ENCODE measurements at regions not wholly inside any gene's neighbourhood (a gene's known extent, or its start where the extent isn't known, plus 50 kb on each side); places are given as distances from the start of the nearest gene placed in this dataset.

GRCh38 chr4:92237559-92237958 lies 66.2 kb upstream of the GRID2 start:
- H3K4me3 ChIP-seq (ENCODE audit: control insufficient read depth in 2 of 3, extremely low read depth in 1 of 3, insufficient read depth in 2 of 3, low read depth in 1 of 3, low read length in 3 of 3): no peak overlapping the region
- dilution Hi-C loops (cut with MboI; ENCODE audit: extremely low pct_ligation_motif_present, low sequenced_read_pairs): no loop called here

GRCh38 chr4:92241094-92241493 lies 62.7 kb upstream of the GRID2 start:
- H3K79me2 ChIP-seq (ENCODE audit: control insufficient read depth, insufficient read depth, low read length): no peaks in the 10 kb centered on the region
- no peak overlapping the region for H3K4me2 ChIP-seq (ENCODE audit: control insufficient read depth, extremely low read depth, insufficient read depth, low read depth, low read length)
- peaks cover 3% of the 10 kb centered on the region for H3K9me3 ChIP-seq (ENCODE audit: control insufficient read depth, low read depth, low read length)
- H3K27me3 ChIP-seq (ENCODE audit: control insufficient read depth, extremely low read depth, insufficient read depth, low read length): no peaks in the 10 kb centered on the region
- H3K4me3 ChIP-seq (ENCODE audit: control insufficient read depth in 2 of 3, extremely low read depth in 1 of 3, insufficient read depth in 2 of 3, low read depth in 1 of 3, low read length in 3 of 3): no peak overlapping the region
- no peak for DNase-seq (ENCODE audit: low read depth, low spot score)
- dilution Hi-C loops (cut with MboI; ENCODE audit: extremely low pct_ligation_motif_present, low sequenced_read_pairs): no loop called here
- H4K20me1 ChIP-seq (ENCODE audit: control insufficient read depth, extremely low read depth, insufficient read depth, low read length): no peaks in the 10 kb centered on the region
- H3K36me3 ChIP-seq (ENCODE audit: control insufficient read depth in 2 of 2, extremely low read depth in 1 of 2, insufficient read depth in 2 of 2, low read length in 2 of 2): no peaks in the 10 kb centered on the region
- H3K9ac ChIP-seq (ENCODE audit: control insufficient read depth, extremely low read depth, insufficient read depth, low read length): no peak overlapping the region
- H3K27ac ChIP-seq (ENCODE audit: control insufficient read depth, insufficient read depth, low read length): no peak overlapping the region
- FAIRE-seq: no peak
- no peaks in the 10 kb centered on the region for H3K9me1 ChIP-seq (ENCODE audit: control insufficient read depth, extremely low read depth, insufficient read depth, low read length)
- peak overlapping the region; percentile 10 for H2AFZ ChIP-seq (ENCODE audit: control insufficient read depth, low read length)
- TF ChIP-seq EZH2 (IDR thresholded peaks at IDR 0.05; ENCODE audit: low read length): no peak
- TF ChIP-seq CTCF (optimal IDR thresholded peaks at IDR 0.05 in 1 of 3, IDR thresholded peaks at IDR 0.05 in 1 of 3, conservative IDR thresholded peaks at IDR 0.05 in 1 of 3; ENCODE audit: extremely low read depth in 1 of 3, insufficient read depth in 2 of 3, low read length in 3 of 3): no peak
- peaks cover 3% of the 10 kb centered on the region for H3K4me1 ChIP-seq (ENCODE audit: control insufficient read depth, extremely low read depth, insufficient read depth, low read length)

More at GRCh38 chr4:92237559-92237958, 66.2 kb upstream of the GRID2 start:
- FAIRE-seq: no peak
- Histone ChIP-seq H3K4me1 (ENCODE audit: control insufficient read depth, extremely low read depth, insufficient read depth, low read length) (peaks cover 31% of the 10 kb centered on the region), H3K9me3 (ENCODE audit: control insufficient read depth, low read depth, low read length) (peaks cover 3% of the 10 kb centered on the region), H3K4me2 (ENCODE audit: control insufficient read depth, extremely low read depth, insufficient read depth, low read depth, low read length) (no peak overlapping the region), H2AFZ (ENCODE audit: control insufficient read depth, low read length) (no peak overlapping the region), H4K20me1 (ENCODE audit: control insufficient read depth, extremely low read depth, insufficient read depth, low read length) (no peaks in the 10 kb centered on the region), H3K27me3 (ENCODE audit: control insufficient read depth, extremely low read depth, insufficient read depth, low read length) (no peaks in the 10 kb centered on the region), H3K27ac (ENCODE audit: control insufficient read depth, insufficient read depth, low read length) (no peak overlapping the region), H3K79me2 (ENCODE audit: control insufficient read depth, insufficient read depth, low read length) (no peaks in the 10 kb centered on the region), H3K9ac (ENCODE audit: control insufficient read depth, extremely low read depth, insufficient read depth, low read length) (no peak overlapping the region), H3K9me1 (ENCODE audit: control insufficient read depth, extremely low read depth, insufficient read depth, low read length) (no peaks in the 10 kb centered on the region), H3K36me3 (ENCODE audit: control insufficient read depth in 2 of 2, extremely low read depth in 1 of 2, insufficient read depth in 2 of 2, low read length in 2 of 2) (no peaks in the 10 kb centered on the region)
- DNase-seq (ENCODE audit: low read depth, low spot score): no peak
- TF ChIP-seq CTCF (optimal IDR thresholded peaks at IDR 0.05 in 1 of 3, IDR thresholded peaks at IDR 0.05 in 1 of 3, conservative IDR thresholded peaks at IDR 0.05 in 1 of 3; ENCODE audit: extremely low read depth in 1 of 3, insufficient read depth in 2 of 3, low read length in 3 of 3) (no peak), EZH2 (IDR thresholded peaks at IDR 0.05; ENCODE audit: low read length) (no peak)
